ENCODE measurements at regions not wholly inside any gene's neighbourhood (a gene's known extent, or its start where the extent isn't known, plus 50 kb on each side); places are given as distances from the start of the nearest gene placed in this dataset.

DNA sequence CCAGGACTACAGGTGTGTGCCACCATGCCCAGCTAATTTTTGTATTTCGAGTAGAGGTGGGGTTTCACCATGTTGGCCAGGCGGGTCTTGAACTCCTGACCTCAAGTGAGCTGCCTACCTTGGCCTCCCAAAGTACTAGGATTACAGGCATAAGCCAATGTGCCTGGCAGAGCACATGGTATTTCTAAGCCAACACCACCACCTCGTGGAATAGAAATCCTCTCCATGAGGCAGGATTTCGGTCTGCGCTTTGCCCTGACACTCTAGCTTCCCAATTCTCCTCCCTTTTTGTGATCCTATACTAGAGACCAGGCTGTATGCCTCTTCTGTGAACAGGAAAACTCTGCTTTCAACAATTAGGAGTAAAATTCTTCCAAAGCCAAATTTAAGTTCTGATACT lies 372.2 kb downstream of the VGLL3 start:
- Histone ChIP-seq H3K27me3 (ENCODE audit: control insufficient read depth, insufficient read depth, low read length) (no peaks in the 10 kb centered on the region), H3K4me1 (ENCODE audit: control insufficient read depth, extremely low read depth, insufficient read depth, low read length) (no peaks in the 10 kb centered on the region), H3K9ac (ENCODE audit: insufficient read depth, low read length) (no peak overlapping the region), H2AFZ (ENCODE audit: low read length) (no peak overlapping the region), H3K4me2 (ENCODE audit: extremely low read depth, insufficient read depth, low read length) (no peak overlapping the region), H3K36me3 (ENCODE audit: control insufficient read depth, insufficient read depth, low read length) (no peaks in the 10 kb centered on the region), H3K4me3 (replicated peaks in 1 of 4; ENCODE audit: control extremely low read depth in 1 of 4, insufficient read depth in 1 of 4, low read depth in 3 of 4, low read length in 4 of 4) (no peak overlapping the region), H3K9me3 (ENCODE audit: control insufficient read depth, insufficient read depth, low read depth, low read length) (no peaks in the 10 kb centered on the region), H3K79me2 (ENCODE audit: control insufficient read depth, insufficient read depth, low read length) (no peaks in the 10 kb centered on the region), H4K20me1 (ENCODE audit: control insufficient read depth, extremely low read depth, insufficient read depth, low read length) (no peaks in the 10 kb centered on the region), H3K27ac (ENCODE audit: insufficient read depth, low read length) (no peak overlapping the region)
- no peak for DNase-seq (ENCODE audit: low read depth in 2 of 2)
- TF ChIP-seq, protein P1, sequence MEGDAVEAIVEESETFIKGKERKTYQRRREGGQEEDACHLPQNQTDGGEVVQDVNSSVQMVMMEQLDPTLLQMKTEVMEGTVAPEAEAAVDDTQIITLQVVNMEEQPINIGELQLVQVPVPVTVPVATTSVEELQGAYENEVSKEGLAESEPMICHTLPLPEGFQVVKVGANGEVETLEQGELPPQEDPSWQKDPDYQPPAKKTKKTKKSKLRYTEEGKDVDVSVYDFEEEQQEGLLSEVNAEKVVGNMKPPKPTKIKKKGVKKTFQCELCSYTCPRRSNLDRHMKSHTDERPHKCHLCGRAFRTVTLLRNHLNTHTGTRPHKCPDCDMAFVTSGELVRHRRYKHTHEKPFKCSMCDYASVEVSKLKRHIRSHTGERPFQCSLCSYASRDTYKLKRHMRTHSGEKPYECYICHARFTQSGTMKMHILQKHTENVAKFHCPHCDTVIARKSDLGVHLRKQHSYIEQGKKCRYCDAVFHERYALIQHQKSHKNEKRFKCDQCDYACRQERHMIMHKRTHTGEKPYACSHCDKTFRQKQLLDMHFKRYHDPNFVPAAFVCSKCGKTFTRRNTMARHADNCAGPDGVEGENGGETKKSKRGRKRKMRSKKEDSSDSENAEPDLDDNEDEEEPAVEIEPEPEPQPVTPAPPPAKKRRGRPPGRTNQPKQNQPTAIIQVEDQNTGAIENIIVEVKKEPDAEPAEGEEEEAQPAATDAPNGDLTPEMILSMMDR (conservative IDR thresholded peaks at IDR 0.05 in 1 of 2, IDR thresholded peaks at IDR 0.05 in 1 of 2; ENCODE audit: low read depth in 1 of 2, low read length in 2 of 2), result no peak
- TF ChIP-seq EZH2 (IDR thresholded peaks at IDR 0.05; ENCODE audit: low read length, missing control alignments), result no peak

DNA sequence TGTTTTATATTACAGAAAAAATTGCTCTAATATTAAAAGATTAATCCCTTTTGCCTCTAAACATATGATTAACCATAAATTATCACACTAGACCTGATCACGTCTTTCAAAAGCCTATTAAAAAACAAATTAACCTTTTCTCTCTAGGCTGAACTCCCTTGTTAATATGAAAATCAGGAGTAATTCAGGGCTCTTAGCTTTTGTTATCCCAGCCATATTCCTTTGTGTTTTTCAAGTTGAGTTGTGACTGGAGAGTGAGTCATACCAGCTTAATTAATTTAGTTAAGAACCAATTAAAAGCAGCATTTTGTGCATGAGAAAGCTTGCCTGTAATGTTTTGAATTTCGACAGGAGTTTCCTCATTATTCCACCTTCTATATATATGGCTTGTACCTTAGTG lies 385.8 kb downstream of the VGLL3 start:
- Histone ChIP-seq H3K4me3 (replicated peaks in 1 of 4; ENCODE audit: control extremely low read depth in 1 of 4, insufficient read depth in 1 of 4, low read depth in 3 of 4, low read length in 4 of 4) (no peak overlapping the region), H3K9me3 (ENCODE audit: control insufficient read depth, insufficient read depth, low read depth, low read length) (no peaks in the 10 kb centered on the region), H2AFZ (ENCODE audit: low read length) (no peak overlapping the region), H3K4me1 (ENCODE audit: control insufficient read depth, extremely low read depth, insufficient read depth, low read length) (no peaks in the 10 kb centered on the region), H3K36me3 (ENCODE audit: control insufficient read depth, insufficient read depth, low read length) (no peaks in the 10 kb centered on the region), H4K20me1 (ENCODE audit: control insufficient read depth, extremely low read depth, insufficient read depth, low read length) (no peaks in the 10 kb centered on the region), H3K4me2 (ENCODE audit: extremely low read depth, insufficient read depth, low read length) (no peak overlapping the region), H3K27me3 (ENCODE audit: control insufficient read depth, insufficient read depth, low read length) (no peaks in the 10 kb centered on the region), H3K27ac (ENCODE audit: insufficient read depth, low read length) (no peak overlapping the region), H3K9ac (ENCODE audit: insufficient read depth, low read length) (no peak overlapping the region), H3K79me2 (ENCODE audit: control insufficient read depth, insufficient read depth, low read length) (no peaks in the 10 kb centered on the region)
- TF ChIP-seq EZH2 (IDR thresholded peaks at IDR 0.05; ENCODE audit: low read length, missing control alignments), result no peak
- TF ChIP-seq, protein P1 (conservative IDR thresholded peaks at IDR 0.05 in 1 of 2, IDR thresholded peaks at IDR 0.05 in 1 of 2; ENCODE audit: low read depth in 1 of 2, low read length in 2 of 2), result no peak
- no peak for DNase-seq (ENCODE audit: low read depth in 2 of 2)

DNA sequence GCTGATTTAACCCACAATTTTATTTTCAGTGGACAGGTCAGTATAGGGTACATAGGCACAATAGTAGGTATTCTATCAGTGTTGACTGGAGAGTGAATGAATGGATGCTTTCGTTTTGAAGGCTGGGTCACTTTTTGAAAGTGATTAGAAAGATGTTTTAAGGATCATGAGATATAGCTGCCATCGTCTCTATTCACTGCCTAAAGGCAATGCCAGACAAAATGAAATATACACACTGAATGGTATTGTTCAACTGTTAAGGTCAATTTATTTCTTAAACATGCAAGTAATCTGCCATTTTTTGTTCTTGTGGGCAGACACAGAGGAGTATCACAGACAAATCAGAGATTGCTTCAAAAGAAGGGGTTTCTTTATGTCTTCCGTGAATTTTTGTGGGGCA lies 395.3 kb downstream of the VGLL3 start:
- H3K4me2 ChIP-seq (ENCODE audit: extremely low read depth, insufficient read depth, low read length), result no peak overlapping the region
- no peaks in the 10 kb centered on the region for H3K27me3 ChIP-seq (ENCODE audit: control insufficient read depth, insufficient read depth, low read length)
- no peaks in the 10 kb centered on the region for H3K36me3 ChIP-seq (ENCODE audit: control insufficient read depth, insufficient read depth, low read length)
- no peak for TF ChIP-seq EZH2 (IDR thresholded peaks at IDR 0.05; ENCODE audit: low read length, missing control alignments)
- TF ChIP-seq, protein P1 (conservative IDR thresholded peaks at IDR 0.05 in 1 of 2, IDR thresholded peaks at IDR 0.05 in 1 of 2; ENCODE audit: low read depth in 1 of 2, low read length in 2 of 2), result no peak
- no peaks in the 10 kb centered on the region for H4K20me1 ChIP-seq (ENCODE audit: control insufficient read depth, extremely low read depth, insufficient read depth, low read length)
- no peak overlapping the region for H3K27ac ChIP-seq (ENCODE audit: insufficient read depth, low read length)
- DNase-seq (ENCODE audit: low read depth in 2 of 2), result no peak
- H2AFZ ChIP-seq (ENCODE audit: low read length), result no peak overlapping the region
- no peaks in the 10 kb centered on the region for H3K79me2 ChIP-seq (ENCODE audit: control insufficient read depth, insufficient read depth, low read length)
- no peak overlapping the region for H3K9ac ChIP-seq (ENCODE audit: insufficient read depth, low read length)
- H3K4me3 ChIP-seq (replicated peaks in 1 of 4; ENCODE audit: control extremely low read depth in 1 of 4, insufficient read depth in 1 of 4, low read depth in 3 of 4, low read length in 4 of 4), result no peak overlapping the region
- no peaks in the 10 kb centered on the region for H3K4me1 ChIP-seq (ENCODE audit: control insufficient read depth, extremely low read depth, insufficient read depth, low read length)
- H3K9me3 ChIP-seq (ENCODE audit: control insufficient read depth, insufficient read depth, low read depth, low read length), result no peaks in the 10 kb centered on the region
